ENCODE measurements at regions not wholly inside any gene's neighbourhood (a gene's known extent, or its start where the extent isn't known, plus 50 kb on each side); places are given as distances from the start of the nearest gene placed in this dataset.
"Not testable (repeated sequence)": the region's sequence is repeated elsewhere in the genome, so short reads cannot be mapped to it uniquely, and the experiment has no call there.

GRCh38 chr11:67906969-67907368 lies 96.9 kb downstream of the UNC93B1 start:
- TF ChIP-seq POLR2A (IDR thresholded peaks at IDR 0.05; ENCODE audit: low read length); GATA1 (IDR thresholded peaks at IDR 0.05; ENCODE audit: low read depth, low read length): not testable (repeated sequence)

Data from erythroblast (primary cell).